GM13977 (cell line): ENCODE measurements at regions not wholly inside any gene's neighbourhood (a gene's known extent, or its start where the extent isn't known, plus 50 kb on each side); places are given as distances from the start of the nearest gene placed in this dataset.
"Not testable (repeated sequence)": the region's sequence is repeated elsewhere in the genome, so short reads cannot be mapped to it uniquely, and the experiment has no call there.

Source experiments
- DNase-seq: peaks from one replicate; pipeline ENCODE4 v3.0.0; 2012; ENCODE audit warnings: low spot score
- in situ Hi-C: fragments of 300-500 bp; cut with MboI; formaldehyde crosslinking; loops from one replicate; pipeline ENCODE4 v1.12.0; 2022; ENCODE audit warnings: low sequenced_read_pairs, low pct_unique_long_range_greater_than_20kb, mixed read lengths, inconsistent platforms; ENCODE audit not compliant: unreplicated experiment
- TF ChIP-seq, protein P1 (sequence below): IDR thresholded peaks from 2 replicates; pipeline ENCODE4 v1.5.1; 2012; ENCODE audit warnings: mild to moderate bottlenecking, control low read depth; ENCODE audit not compliant: insufficient read depth; ENCODE audit errors: extremely low read depth, missing control alignments

DNA sequence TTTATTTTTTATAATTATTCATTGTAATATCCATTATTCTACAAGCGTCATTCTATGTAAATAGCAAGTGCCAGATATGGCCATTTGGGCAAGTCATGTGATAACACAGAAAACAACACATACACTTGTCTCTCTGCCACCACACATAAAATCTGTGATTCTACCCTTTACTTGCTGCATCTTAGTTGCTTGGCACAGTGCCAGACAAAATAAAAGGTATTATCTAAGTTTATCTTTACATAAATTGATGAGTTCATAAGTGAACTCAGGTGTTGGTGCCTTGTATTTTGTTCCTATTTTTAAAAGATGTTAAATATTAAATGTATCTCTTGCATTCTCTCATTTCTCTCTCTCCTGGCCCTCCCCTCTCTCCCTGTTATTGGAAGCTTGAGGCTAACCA lies 1458.7 kb downstream of the CDH11 start:
- in situ Hi-C loops, result no loop called here
- DNase-seq, result no peak
- TF ChIP-seq, protein P1, sequence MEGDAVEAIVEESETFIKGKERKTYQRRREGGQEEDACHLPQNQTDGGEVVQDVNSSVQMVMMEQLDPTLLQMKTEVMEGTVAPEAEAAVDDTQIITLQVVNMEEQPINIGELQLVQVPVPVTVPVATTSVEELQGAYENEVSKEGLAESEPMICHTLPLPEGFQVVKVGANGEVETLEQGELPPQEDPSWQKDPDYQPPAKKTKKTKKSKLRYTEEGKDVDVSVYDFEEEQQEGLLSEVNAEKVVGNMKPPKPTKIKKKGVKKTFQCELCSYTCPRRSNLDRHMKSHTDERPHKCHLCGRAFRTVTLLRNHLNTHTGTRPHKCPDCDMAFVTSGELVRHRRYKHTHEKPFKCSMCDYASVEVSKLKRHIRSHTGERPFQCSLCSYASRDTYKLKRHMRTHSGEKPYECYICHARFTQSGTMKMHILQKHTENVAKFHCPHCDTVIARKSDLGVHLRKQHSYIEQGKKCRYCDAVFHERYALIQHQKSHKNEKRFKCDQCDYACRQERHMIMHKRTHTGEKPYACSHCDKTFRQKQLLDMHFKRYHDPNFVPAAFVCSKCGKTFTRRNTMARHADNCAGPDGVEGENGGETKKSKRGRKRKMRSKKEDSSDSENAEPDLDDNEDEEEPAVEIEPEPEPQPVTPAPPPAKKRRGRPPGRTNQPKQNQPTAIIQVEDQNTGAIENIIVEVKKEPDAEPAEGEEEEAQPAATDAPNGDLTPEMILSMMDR, result no peak

DNA sequence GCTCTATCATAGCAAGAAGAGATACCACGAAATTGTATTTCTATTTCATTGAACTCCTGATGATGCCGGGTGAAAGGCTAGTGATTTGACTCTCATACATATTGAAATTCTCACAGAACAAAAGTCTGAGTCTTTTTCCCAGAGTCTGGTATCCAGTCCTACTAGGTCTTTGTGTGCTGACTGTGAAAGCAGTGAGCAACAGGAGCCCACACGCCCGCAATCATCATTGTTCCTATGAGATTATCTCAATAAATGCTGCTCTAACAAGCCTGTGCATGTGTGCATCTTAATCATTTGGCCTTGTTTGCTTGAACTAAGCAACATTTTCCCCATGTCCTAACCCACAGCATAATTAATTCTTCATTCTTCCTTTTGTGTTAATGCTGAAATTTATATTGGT lies 1466.0 kb downstream of the CDH11 start:
- in situ Hi-C loops, result no loop called here
- TF ChIP-seq, protein P1, result no peak
- DNase-seq, result no peak

DNA sequence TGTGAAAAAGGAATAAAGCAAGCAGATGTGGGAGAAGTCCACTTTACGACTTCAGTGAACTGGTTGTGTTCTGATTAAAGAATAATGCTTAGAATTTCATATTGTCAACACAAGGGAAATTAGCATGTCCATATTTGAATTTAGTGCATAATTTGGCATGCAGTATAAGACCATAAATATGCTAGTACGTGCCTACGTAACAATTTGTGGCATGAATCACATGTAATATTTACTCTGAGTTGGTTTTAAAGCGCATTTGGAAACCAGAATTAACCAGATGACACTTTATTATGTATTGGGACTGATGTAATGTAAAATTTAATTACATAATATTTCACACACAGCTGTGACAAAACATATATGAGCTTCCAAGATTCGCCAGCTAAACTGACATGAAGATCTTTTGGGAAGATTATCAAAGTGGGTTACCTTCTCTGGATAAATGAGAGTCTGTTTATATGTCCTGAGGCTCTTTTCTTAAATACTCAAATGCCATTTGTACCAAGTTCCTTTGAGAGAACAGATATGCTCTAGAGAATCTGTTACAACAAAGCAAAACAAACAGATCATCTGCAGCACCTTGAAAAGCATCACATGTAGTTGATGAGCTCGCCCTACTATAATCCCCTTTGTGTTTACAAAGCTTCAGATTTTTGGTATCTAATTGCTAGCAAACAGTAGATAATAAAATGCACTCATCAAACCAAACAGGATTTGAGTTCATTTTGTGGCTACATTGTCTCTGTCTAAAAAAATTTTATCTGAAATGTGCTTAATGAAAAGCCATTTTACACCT lies 1468.6 kb downstream of the CDH11 start:
- no peak for DNase-seq
- TF ChIP-seq, protein P1, result no peak
- in situ Hi-C loops, result no loop called here

DNA sequence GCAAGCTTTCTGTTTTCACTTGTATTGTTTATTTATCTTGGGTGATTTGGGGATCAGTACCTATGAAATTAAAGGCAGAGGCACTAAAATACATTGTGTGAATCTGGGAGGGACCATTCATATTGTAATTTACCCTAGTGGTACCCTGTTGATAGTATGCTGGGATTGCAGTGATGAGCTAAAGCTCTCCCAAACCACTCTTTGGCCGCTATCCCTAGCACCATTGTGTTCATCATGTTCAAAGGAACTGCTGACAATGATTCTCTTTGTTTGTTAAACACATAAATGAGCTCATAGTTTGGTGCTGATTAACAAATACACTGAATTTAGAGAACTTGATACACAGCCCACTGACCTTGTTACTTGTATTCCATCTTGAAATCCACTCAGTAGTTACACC lies 1469.8 kb downstream of the CDH11 start:
- TF ChIP-seq, protein P1, result no peak
- DNase-seq, result no peak
- in situ Hi-C loops, result no loop called here

DNA sequence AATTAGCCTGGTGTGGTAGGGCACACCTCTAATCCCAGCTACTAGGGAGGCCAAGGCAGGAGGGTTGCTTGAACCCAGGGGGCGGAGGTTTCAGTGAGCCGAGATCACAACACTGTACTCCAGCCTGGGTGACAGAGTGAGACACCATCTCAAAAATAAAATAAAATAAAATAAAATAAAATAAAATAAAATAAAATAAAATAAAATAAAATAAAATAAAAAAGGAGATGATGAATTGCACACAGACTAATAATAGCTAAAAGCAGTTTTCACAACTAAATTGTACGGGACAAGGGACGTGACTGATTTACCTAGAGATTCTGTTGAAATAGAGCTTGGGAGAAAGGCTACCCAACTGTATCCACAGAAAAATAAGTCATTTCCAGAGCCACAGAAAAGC lies 1471.3 kb downstream of the CDH11 start:
- no peak for DNase-seq
- TF ChIP-seq, protein P1, result no peak
- in situ Hi-C loops, result no loop called here

DNA sequence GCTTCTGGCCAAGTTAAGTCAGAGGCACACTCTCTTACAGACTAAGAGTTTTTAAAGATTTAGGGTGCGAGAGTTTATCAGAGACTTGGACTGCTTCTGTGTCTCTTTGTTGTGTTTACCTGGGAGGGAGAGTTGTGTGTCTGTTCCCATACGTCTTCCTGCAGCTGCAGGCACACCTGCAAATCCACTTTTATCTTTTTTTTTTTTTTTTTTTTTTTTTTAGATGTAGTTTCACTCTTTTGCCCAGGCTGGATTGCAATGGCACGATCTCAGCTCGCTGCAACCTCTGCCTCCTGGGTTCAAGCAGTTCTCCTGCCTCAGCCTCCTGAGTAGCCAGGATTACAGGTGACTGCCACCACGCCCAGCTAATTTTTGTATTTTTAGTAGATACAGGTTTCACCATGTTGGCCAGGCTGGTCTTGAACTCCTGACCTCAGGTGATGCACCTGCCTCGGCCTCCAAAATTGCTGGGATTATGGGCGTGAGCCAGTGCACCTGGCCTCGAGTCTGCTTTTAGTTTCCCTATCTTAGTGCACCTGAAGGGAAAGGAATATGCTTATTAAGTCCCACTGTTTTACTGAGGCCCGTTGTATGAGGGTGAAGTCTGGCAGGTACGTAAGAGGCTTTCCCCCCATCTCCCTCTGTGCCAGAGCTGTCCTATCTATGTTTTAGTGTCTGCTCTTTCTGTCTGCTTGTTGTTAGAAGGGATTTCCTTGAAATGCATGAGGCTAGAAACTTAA lies 1488.0 kb downstream of the CDH11 start:
- DNase-seq, in situ Hi-C loops: not testable (repeated sequence)

DNA sequence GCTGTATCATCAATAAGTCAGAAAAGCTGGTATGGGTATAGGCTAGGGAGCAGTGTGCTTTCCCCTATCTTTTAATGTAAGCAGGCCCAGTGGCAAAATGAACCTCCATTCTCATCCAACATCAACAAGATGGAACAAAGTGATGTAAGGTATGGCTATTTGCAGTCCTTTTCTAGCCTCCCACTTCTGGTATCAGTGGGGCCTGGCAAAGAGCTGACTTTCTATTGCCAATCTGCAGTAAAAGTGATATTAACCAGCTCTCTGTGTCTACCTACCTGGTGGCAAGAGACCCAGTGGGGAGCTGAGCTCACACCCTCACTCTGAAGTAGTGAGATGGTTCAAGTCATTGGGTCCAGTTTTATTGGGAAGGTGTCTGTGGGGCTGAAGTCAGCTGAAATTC lies 1492.6 kb downstream of the CDH11 start:
- in situ Hi-C loops, result no loop called here
- no peak for DNase-seq
- TF ChIP-seq, protein P1, result no peak
